Lung (tissue), 11 donors: ENCODE measurements at regions not wholly inside any gene's neighbourhood (a gene's known extent, or its start where the extent isn't known, plus 50 kb on each side); places are given as distances from the start of the nearest gene placed in this dataset.
A peak's percentile ranks its signal among the peaks of the same experiment; 100 is the strongest.

Source experiments
- ATAC-seq: fragments of 200-7000 bp; cut with Tn5 transposase; one replicate; pipeline ENCODE4 v1.9.1; 2020; ENCODE audit warnings: moderate number of reproducible peaks; ENCODE audit not compliant: insufficient read depth, low FRiP score
- DNase-seq, 3 donors: peaks; one replicate each; pipeline ENCODE4 v3.0.0-alpha.2; 2013 to 2017
- H3K27ac ChIP-seq, 2 donors: one replicate each; pipeline ENCODE4 v1.5.1; 2013; ENCODE audit warnings: mild to moderate bottlenecking in 2 of 2, moderate library complexity in 2 of 2, control low read depth in 1 of 2, inconsistent platforms in 1 of 2, low read depth in 1 of 2, low read length in 1 of 2
- H3K27me3 ChIP-seq, 3 donors: one replicate each; pipeline ENCODE4 v1.5.1; 2013; ENCODE audit warnings: low read length in 2 of 3; ENCODE audit not compliant: control insufficient read depth in 3 of 3, insufficient read depth in 3 of 3
- H3K36me3 ChIP-seq, 4 donors: one replicate each; pipeline ENCODE4 v1.5.1; 2013; ENCODE audit warnings: low read length in 4 of 4, mild to moderate bottlenecking in 1 of 4, moderate library complexity in 1 of 4; ENCODE audit not compliant: control insufficient read depth in 4 of 4, insufficient read depth in 4 of 4
- H3K4me1 ChIP-seq, 5 donors: one replicate each; pipeline ENCODE4 v1.5.1; 2013; ENCODE audit warnings: low read length in 5 of 5, mild to moderate bottlenecking in 2 of 5, moderate library complexity in 1 of 5; ENCODE audit not compliant: control insufficient read depth in 5 of 5, insufficient read depth in 5 of 5
- H3K4me3 ChIP-seq: one replicate; pipeline ENCODE4 v1.5.1; 2013; ENCODE audit warnings: mild to moderate bottlenecking, control low read depth, moderate library complexity
- H3K9ac ChIP-seq, 2 donors: one replicate each; pipeline ENCODE4 v1.5.1; 2013; ENCODE audit warnings: low read length in 2 of 2, control low read depth in 1 of 2; ENCODE audit not compliant: insufficient read depth in 1 of 2
- H3K9me3 ChIP-seq, 4 donors: one replicate each; pipeline ENCODE4 v1.5.1; 2013; ENCODE audit warnings: low read length in 3 of 4, mild to moderate bottlenecking in 1 of 4, moderate library complexity in 1 of 4; ENCODE audit not compliant: control insufficient read depth in 4 of 4, insufficient read depth in 3 of 4
- WGBS, 2 donors: extraction: QIAGEN DNeasy Blood & Tissue Kit; methylation state at CpG; one replicate each; pipeline ENCODE4 v1.1.7; 2013; 5-methylcytosine and 5-hydroxymethylcytosine counted together
- TF ChIP-seq, protein P1 (sequence below): IDR thresholded peaks from 2 replicates; pipeline ENCODE4 v1.5.1; 2012; ENCODE audit warnings: mild to moderate bottlenecking; ENCODE audit errors: control extremely low read depth, extremely low read depth
- donor health status: control.
- donor health status: control.
- donor health status: Bipolar disorder and iron deficiency.
- donor health status: healthy.
- donor health status: DM: yes; HTN: yes; CAD: no.

DNA sequence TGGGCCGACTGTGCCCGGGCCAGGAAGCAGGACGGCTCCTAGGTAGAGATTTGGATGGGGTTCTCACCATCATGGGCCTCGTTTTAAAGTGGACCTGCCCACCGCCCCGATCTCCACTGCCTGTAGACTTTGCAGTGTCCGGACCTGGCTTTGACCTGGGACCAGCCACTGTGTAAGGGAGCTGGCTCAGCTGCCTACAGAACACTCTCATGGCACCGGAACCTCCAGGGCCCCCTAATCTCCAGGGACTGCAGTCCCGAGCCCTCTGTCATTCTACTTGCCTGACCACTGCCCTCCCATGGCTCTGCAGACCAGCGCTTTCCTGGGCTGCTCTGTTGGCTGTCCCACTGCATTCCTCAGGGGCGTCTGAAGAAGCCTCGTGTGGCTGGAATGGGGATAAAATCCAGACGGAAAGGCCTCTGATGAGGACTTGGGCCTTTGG is 120.8 kb downstream of the GLI2 start:
- peaks cover 0 to 40% (median 15%) of the 10 kb centered on the region in 5 donors for H3K4me1 ChIP-seq
- H3K9me3 ChIP-seq: no peaks in the 10 kb centered on the region
- TF ChIP-seq, protein P1, sequence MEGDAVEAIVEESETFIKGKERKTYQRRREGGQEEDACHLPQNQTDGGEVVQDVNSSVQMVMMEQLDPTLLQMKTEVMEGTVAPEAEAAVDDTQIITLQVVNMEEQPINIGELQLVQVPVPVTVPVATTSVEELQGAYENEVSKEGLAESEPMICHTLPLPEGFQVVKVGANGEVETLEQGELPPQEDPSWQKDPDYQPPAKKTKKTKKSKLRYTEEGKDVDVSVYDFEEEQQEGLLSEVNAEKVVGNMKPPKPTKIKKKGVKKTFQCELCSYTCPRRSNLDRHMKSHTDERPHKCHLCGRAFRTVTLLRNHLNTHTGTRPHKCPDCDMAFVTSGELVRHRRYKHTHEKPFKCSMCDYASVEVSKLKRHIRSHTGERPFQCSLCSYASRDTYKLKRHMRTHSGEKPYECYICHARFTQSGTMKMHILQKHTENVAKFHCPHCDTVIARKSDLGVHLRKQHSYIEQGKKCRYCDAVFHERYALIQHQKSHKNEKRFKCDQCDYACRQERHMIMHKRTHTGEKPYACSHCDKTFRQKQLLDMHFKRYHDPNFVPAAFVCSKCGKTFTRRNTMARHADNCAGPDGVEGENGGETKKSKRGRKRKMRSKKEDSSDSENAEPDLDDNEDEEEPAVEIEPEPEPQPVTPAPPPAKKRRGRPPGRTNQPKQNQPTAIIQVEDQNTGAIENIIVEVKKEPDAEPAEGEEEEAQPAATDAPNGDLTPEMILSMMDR: no peak
- WGBS, 2 donors: 77 to 89% methylated on average over 13 of the region's 13 CpGs
- no peak overlapping the region for H3K4me3 ChIP-seq
- DNase-seq (peak; percentile 79 to 81 (median 81)), ATAC-seq (no peak)
- H3K36me3 ChIP-seq: peaks cover 0 to 3% (median 0%) of the 10 kb centered on the region in 4 donors
- H3K27ac ChIP-seq: no peak overlapping the region
- no peaks in the 10 kb centered on the region for H3K27me3 ChIP-seq
- no peak overlapping the region for H3K9ac ChIP-seq

DNA sequence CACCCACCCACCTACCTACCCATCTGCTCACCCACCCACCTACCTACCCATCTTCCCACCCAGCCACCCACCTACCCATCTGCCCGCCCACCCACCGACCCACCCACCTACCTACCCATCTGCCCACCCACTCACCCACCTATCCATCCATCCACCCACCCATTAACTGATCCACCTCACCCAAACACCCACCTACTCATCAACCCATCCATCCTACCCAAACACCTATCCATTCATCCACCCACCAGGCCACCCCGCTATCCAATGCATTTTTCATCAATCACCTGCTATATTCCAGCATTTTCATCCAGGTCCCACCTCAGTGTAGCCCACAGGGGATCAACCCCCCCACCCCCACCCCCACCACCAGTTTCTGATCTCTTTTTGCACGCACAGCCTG is 121.8 kb downstream of the GLI2 start:
- Histone ChIP-seq H3K9me3 (no peaks in the 10 kb centered on the region), H3K9ac (no peak overlapping the region), H3K27me3 (no peaks in the 10 kb centered on the region), H3K4me3 (no peak overlapping the region), H3K27ac (no peak overlapping the region), H3K36me3 (peaks cover 0 to 3% (median 0%) of the 10 kb centered on the region in 4 donors), H3K4me1 (peaks cover 0 to 50% (median 21%) of the 10 kb centered on the region in 5 donors)
- DNase-seq (no peak), ATAC-seq (no peak)
- WGBS, 2 donors: 96 to 99% methylated on average over 4 of the region's 4 CpGs
- TF ChIP-seq, protein P1: no peak

DNA sequence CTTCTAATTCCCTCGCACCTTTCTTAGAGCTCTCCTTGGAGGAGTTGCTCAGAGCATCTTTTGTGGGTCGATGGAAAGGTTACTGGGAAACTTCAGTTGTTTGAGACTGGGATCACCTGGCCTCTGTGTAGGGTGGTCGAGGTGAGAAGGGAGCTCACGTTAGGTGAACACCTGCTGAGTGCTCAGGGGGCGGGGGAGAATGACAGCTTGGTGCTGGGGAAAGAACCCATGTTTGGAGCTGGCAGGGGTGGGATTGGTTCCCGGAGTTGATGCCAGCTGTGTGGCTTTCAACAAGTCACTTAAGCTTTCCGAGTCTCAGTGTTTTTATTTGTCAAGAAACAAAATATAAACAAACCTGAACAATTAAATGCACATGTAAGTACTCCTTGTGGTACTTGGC is 122.3 kb downstream of the GLI2 start:
- TF ChIP-seq, protein P1: no peak
- no peak for DNase-seq
- no peak overlapping the region for H3K4me3 ChIP-seq
- H3K9me3 ChIP-seq: no peaks in the 10 kb centered on the region
- H3K27me3 ChIP-seq: no peaks in the 10 kb centered on the region
- 88 to 91% methylated on average over 7 of the region's 7 CpGs for WGBS, 2 donors
- H3K4me1 ChIP-seq: peaks cover 0 to 55% (median 24%) of the 10 kb centered on the region in 5 donors
- ATAC-seq: no peak
- no peak overlapping the region for H3K27ac ChIP-seq
- H3K36me3 ChIP-seq: peaks cover 0 to 3% (median 0%) of the 10 kb centered on the region in 4 donors
- H3K9ac ChIP-seq: no peak overlapping the region
